Gastrocnemius medialis (tissue), 4 donors: ENCODE measurements at regions not wholly inside any gene's neighbourhood (a gene's known extent, or its start where the extent isn't known, plus 50 kb on each side); places are given as distances from the start of the nearest gene placed in this dataset.

Experiments used
- POLR2A ChIP-seq, 2 donors: fragments of 450-650 bp; IDR thresholded peaks; one replicate each; pipeline ENCODE4 v1.6.1; 2017; ENCODE audit warnings: antibody characterized with exemption in 2 of 2, mild to moderate bottlenecking in 2 of 2, moderate library complexity in 2 of 2
- TF ChIP-seq, protein P1 (sequence below), 5 experiments: fragments of 450-650 bp in 3 of 5; fragments of 200-600 bp in 2 of 5; sonication (generic) in 2 of 5; IDR thresholded peaks in 4 of 5; conservative IDR thresholded peaks in 1 of 5; 1 replicate in 4 of 5; 2 replicates in 1 of 5; pipeline ENCODE4 v1.5.1; 2016 to 2019; ENCODE audit warnings: antibody characterized with exemption in 5 of 5, mild to moderate bottlenecking in 3 of 5, moderate library complexity in 3 of 5

DNA sequence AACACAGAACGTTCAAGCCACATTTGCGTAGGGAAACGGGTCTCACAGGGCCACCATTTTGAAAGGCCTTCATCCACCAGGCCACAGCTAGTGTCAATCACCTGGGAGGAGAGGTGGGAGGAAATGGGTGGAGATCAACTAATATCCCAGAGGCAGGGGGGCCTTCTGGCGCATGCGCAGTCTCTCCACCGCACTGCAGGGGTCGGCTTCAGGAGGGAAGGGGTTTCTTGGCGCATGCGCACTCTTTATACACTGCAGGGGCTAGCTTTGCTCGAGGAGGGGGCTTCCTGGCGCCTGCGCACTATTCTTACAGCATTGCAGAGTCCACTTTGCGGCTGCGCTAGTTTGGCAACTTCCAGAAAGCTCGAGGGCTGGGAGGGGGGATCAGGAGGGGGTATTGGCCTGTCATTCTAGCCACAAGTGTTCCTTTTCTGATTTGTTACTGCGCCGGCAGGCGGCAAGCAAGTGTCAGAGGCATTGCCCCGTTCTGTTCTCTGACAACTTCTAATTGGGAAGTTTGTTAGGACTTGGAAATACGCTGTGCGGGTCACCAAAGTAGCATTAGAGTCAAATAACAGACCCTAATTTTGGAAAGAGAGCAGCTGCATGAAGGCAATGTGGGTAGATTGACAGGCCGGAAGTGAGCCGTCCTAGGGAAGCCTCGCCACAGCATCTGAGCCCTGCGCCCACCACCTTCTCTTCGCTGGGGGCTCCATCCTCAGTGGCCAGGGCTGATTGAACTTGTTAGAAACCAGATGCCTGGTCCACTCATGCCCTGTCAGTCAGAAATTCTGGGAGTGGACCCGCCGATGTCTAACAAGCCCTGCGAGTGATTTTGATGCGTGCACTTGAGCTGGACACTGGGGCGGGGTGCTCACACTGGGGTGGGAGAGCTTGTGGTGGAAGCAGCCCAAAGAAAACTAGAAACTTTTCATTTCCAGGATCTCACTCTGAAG, 173.5 kb upstream of the NDN start:
- TF ChIP-seq, protein P1, sequence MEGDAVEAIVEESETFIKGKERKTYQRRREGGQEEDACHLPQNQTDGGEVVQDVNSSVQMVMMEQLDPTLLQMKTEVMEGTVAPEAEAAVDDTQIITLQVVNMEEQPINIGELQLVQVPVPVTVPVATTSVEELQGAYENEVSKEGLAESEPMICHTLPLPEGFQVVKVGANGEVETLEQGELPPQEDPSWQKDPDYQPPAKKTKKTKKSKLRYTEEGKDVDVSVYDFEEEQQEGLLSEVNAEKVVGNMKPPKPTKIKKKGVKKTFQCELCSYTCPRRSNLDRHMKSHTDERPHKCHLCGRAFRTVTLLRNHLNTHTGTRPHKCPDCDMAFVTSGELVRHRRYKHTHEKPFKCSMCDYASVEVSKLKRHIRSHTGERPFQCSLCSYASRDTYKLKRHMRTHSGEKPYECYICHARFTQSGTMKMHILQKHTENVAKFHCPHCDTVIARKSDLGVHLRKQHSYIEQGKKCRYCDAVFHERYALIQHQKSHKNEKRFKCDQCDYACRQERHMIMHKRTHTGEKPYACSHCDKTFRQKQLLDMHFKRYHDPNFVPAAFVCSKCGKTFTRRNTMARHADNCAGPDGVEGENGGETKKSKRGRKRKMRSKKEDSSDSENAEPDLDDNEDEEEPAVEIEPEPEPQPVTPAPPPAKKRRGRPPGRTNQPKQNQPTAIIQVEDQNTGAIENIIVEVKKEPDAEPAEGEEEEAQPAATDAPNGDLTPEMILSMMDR (IDR thresholded peaks at IDR 0.05 in 4 of 5, conservative IDR thresholded peaks at IDR 0.05 in 1 of 5): no peak
- no peak for TF ChIP-seq POLR2A (IDR thresholded peaks at IDR 0.05)
